ENCODE measurements at regions not wholly inside any gene's neighbourhood (a gene's known extent, or its start where the extent isn't known, plus 50 kb on each side); places are given as distances from the start of the nearest gene placed in this dataset.

GRCh38 chr5:158033724-158034123 is 174.8 kb upstream of the CLINT1 start:
- Histone ChIP-seq H3K9me3 (peaks cover 0 to 11% (median 0%) of the 10 kb centered on the region in 3 donors), H3K27me3 (no peaks in the 10 kb centered on the region), H3K27ac (no peak overlapping the region), H3K4me3 (no peak overlapping the region), H3K4me1 (peaks cover 9% of the 10 kb centered on the region), H3K36me3 (replicated peaks in 1 of 2; ENCODE audit: insufficient read depth in 1 of 2, low read depth in 2 of 2) (no peaks in the 10 kb centered on the region)
- ATAC-seq (no peak), DNase-seq (no peak)
- TF ChIP-seq, protein P1, sequence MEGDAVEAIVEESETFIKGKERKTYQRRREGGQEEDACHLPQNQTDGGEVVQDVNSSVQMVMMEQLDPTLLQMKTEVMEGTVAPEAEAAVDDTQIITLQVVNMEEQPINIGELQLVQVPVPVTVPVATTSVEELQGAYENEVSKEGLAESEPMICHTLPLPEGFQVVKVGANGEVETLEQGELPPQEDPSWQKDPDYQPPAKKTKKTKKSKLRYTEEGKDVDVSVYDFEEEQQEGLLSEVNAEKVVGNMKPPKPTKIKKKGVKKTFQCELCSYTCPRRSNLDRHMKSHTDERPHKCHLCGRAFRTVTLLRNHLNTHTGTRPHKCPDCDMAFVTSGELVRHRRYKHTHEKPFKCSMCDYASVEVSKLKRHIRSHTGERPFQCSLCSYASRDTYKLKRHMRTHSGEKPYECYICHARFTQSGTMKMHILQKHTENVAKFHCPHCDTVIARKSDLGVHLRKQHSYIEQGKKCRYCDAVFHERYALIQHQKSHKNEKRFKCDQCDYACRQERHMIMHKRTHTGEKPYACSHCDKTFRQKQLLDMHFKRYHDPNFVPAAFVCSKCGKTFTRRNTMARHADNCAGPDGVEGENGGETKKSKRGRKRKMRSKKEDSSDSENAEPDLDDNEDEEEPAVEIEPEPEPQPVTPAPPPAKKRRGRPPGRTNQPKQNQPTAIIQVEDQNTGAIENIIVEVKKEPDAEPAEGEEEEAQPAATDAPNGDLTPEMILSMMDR (IDR thresholded peaks at IDR 0.05), result no peak
- TF ChIP-seq POLR2A (IDR thresholded peaks at IDR 0.05), result no peak
- WGBS, 2 donors, result 67 to 72% methylated on average over 1 of the region's 1 CpG
- intact Hi-C loops (cut with DNase I), result no loop called here

DNA sequence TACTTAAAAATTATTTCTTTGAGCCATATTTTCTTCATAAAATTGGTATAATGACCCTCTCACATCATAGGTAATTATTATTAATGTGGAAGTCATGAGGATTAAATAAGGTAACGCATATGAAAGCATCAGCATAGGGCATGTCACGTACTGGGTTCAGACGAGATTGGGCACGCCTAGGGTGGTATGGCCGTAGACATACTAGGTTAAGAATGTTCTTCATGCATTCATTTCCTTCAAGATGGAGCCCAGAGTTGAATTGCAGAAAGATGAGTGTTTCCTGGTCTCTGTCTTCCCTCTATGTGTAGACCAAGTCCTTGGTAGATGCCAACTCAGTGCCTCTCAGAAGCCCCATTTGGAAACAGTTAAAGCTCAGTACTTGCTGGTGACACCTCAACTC is 174.1 kb upstream of the CLINT1 start:
- DNase-seq (no peak), ATAC-seq (no peak)
- no peaks in the 10 kb centered on the region for H3K36me3 ChIP-seq (replicated peaks in 1 of 2; ENCODE audit: insufficient read depth in 1 of 2, low read depth in 2 of 2)
- intact Hi-C loops (cut with DNase I), result no loop called here
- 76 to 92% methylated on average over 5 of the region's 5 CpGs for WGBS, 2 donors
- no peak overlapping the region for H3K27ac ChIP-seq
- TF ChIP-seq POLR2A (IDR thresholded peaks at IDR 0.05), result no peak
- TF ChIP-seq, protein P1 (IDR thresholded peaks at IDR 0.05), result no peak
- H3K4me3 ChIP-seq, result no peak overlapping the region
- H3K9me3 ChIP-seq, result peaks cover 0 to 11% (median 0%) of the 10 kb centered on the region in 3 donors
- H3K27me3 ChIP-seq, result no peaks in the 10 kb centered on the region
- H3K4me1 ChIP-seq, result peaks cover 11% of the 10 kb centered on the region

GRCh38 chr5:158032246-158032645 is 173.3 kb upstream of the CLINT1 start:
- no peak for ATAC-seq
- H3K27ac ChIP-seq, result no peak overlapping the region
- H3K4me3 ChIP-seq, result no peak overlapping the region
- H3K27me3 ChIP-seq, result no peaks in the 10 kb centered on the region
- DNase-seq, result no peak
- peaks cover 0 to 11% (median 0%) of the 10 kb centered on the region in 3 donors for H3K9me3 ChIP-seq
- TF ChIP-seq, protein P1 (IDR thresholded peaks at IDR 0.05), result no peak
- TF ChIP-seq POLR2A (IDR thresholded peaks at IDR 0.05), result no peak
- H3K36me3 ChIP-seq (replicated peaks in 1 of 2; ENCODE audit: insufficient read depth in 1 of 2, low read depth in 2 of 2), result no peaks in the 10 kb centered on the region
- H3K4me1 ChIP-seq, result peaks cover 20% of the 10 kb centered on the region
- WGBS, 2 donors, result 89 to 92% methylated on average over 1 of the region's 1 CpG
- intact Hi-C loops (cut with DNase I), result no loop called here

- no peak overlapping the region for H3K4me3 ChIP-seq
- no peaks in the 10 kb centered on the region for H3K27me3 ChIP-seq
- no peak for TF ChIP-seq POLR2A (IDR thresholded peaks at IDR 0.05)
- TF ChIP-seq, protein P1 (IDR thresholded peaks at IDR 0.05), result no peak
- H3K4me1 ChIP-seq, result peaks cover 23% of the 10 kb centered on the region
- peak in 3 of 4 donors; percentile 12 to 23 (median 17) for DNase-seq
- H3K9me3 ChIP-seq, result no peaks in the 10 kb centered on the region
- intact Hi-C loops (cut with DNase I), result no loop called here
- H3K36me3 ChIP-seq (replicated peaks in 1 of 2; ENCODE audit: insufficient read depth in 1 of 2, low read depth in 2 of 2), result no peaks in the 10 kb centered on the region
- WGBS, 2 donors, result 41 to 42% methylated on average over 5 of the region's 5 CpGs
- peak; percentile 59 for ATAC-seq
- H3K27ac ChIP-seq, result peak overlapping the region in 2 of 4 donors; percentile 25 to 59
Measured at GRCh38 chr5:158027806-158028775, 169.1 kb upstream of the CLINT1 start.
